A549 (cell line): ENCODE measurements at regions not wholly inside any gene's neighbourhood (a gene's known extent, or its start where the extent isn't known, plus 50 kb on each side); places are given as distances from the start of the nearest gene placed in this dataset.
"Not testable (repeated sequence)": the region's sequence is repeated elsewhere in the genome, so short reads cannot be mapped to it uniquely, and the experiment has no call there.

Experiments used
- ATAC-seq, 2 experiments: fragments of 200-7000 bp in 1 of 2; fragments of >200 bp in 1 of 2; cut with Nextera tagmentation in 1 of 2; cut with Tn5 transposase in 1 of 2; 3 replicates each; pipeline versions ENCODE4 v1.8.0 to v1.9.1; 2018 to 2020; ENCODE audit warnings: mild to moderate bottlenecking in 1 of 2, moderate library complexity in 1 of 2
- CTCF ChIA-PET: fragments of 300-600 bp; sonication (Branson Sonifier 250); formaldehyde crosslinking; extraction: SDS; loops from one replicate; lab custom pipeline; 2021; ENCODE audit warnings: antibody characterized with exemption, inconsistent platforms; lab: Yijun Ruan, JAX
- POLR2A ChIA-PET: fragments of 350-600 bp; formaldehyde crosslinking; extraction: SDS; loops from one replicate; lab custom pipeline; 2021; ENCODE audit warnings: antibody characterized with exemption, inconsistent platforms; lab: Yijun Ruan, JAX
- DNase-seq, 2 experiments: peaks; one replicate each; pipeline versions ENCODE4 v3.0.0 to v3.0.0-alpha.2; 2011 to 2016; ENCODE audit warnings: low read depth in 1 of 2, low spot score in 1 of 2
- FAIRE-seq: peaks from 2 replicates; lab custom pipeline; 2011; peaks lifted over from hg19 to GRCh38; lab: Jason Lieb, UNC
- H3K27ac ChIP-seq, 2 experiments: fragments of >200 bp; sonication (Bioruptor Twin); formaldehyde crosslinking; 3 replicates each; pipeline ENCODE4 v1.5.1; 2016 to 2017
- H3K4me1 ChIP-seq: fragments of >200 bp; sonication (Bioruptor Twin); formaldehyde crosslinking; 3 replicates; pipeline ENCODE4 v1.6.1; 2016
- H3K4me2 ChIP-seq: fragments of >200 bp; sonication (Bioruptor Twin); formaldehyde crosslinking; 3 replicates; pipeline ENCODE4 v1.6.1; 2016
- H3K4me3 ChIP-seq: fragments of >200 bp; sonication (Bioruptor Twin); formaldehyde crosslinking; 3 replicates; pipeline ENCODE4 v1.5.1; 2016
- H3K9me3 ChIP-seq: fragments of >200 bp; sonication (Bioruptor Twin); formaldehyde crosslinking; 3 replicates; pipeline ENCODE4 v1.6.1; 2016
- CBX2 ChIP-seq: fragments of 200-600 bp; sonication (generic); IDR thresholded peaks from 2 replicates; pipeline ENCODE4 v1.6.1; 2016; ENCODE audit warnings: low read depth, mild to moderate bottlenecking, borderline replicate concordance
- CHD2 ChIP-seq: fragments of 150-350 bp; IDR thresholded peaks from 2 replicates; pipeline ENCODE4 v1.6.1; 2014; ENCODE audit warnings: low read length; ENCODE audit not compliant: partially characterized antibody
- ESRRA ChIP-seq: fragments of 150-350 bp; IDR thresholded peaks from 2 replicates; pipeline ENCODE4 v1.6.1; 2014; ENCODE audit warnings: mild to moderate bottlenecking, low read length, borderline replicate concordance
- FOSL2 ChIP-seq, 2 experiments: fragments of 450-650 bp in 1 of 2; fragments of >200 bp in 1 of 2; sonication (Bioruptor Twin) in 1 of 2; formaldehyde crosslinking; IDR thresholded peaks; 2 replicates each; pipeline versions ENCODE4 v1.5.0 to v1.6.1; 2016 to 2020; ENCODE audit warnings: mild to moderate bottlenecking in 1 of 2, moderate library complexity in 1 of 2
- HDAC2 ChIP-seq: fragments of 200-600 bp; sonication (generic); IDR thresholded peaks from 2 replicates; pipeline ENCODE4 v1.6.1; 2016
- HOXB13 ChIP-seq: fragments of 250-450 bp; sonication (Bioruptor Pico); IDR thresholded peaks from 2 replicates; pipeline ENCODE4 v1.5.0; 2020; ENCODE audit warnings: low read depth, mild to moderate bottlenecking, moderate library complexity
- HOXB5 ChIP-seq: fragments of 250-450 bp; sonication (Bioruptor Pico); IDR thresholded peaks from 2 replicates; pipeline ENCODE4 v1.5.0; 2020; ENCODE audit warnings: mild to moderate bottlenecking, moderate library complexity
- JUN ChIP-seq, 2 experiments: fragments of >200 bp; sonication (Bioruptor Twin); formaldehyde crosslinking; IDR thresholded peaks; 2 replicates in 1 of 2; 3 replicates in 1 of 2; pipeline ENCODE4 v1.6.1; 2016 to 2017
- KDM1A ChIP-seq: fragments of 200-600 bp; sonication (generic); IDR thresholded peaks from 2 replicates; pipeline ENCODE4 v1.6.1; 2016; ENCODE audit warnings: low read depth, mild to moderate bottlenecking
- KDM5A ChIP-seq: fragments of 200-600 bp; sonication (generic); IDR thresholded peaks from 2 replicates; pipeline ENCODE4 v1.6.1; 2016; ENCODE audit warnings: antibody characterized with exemption, mild to moderate bottlenecking
- MAZ ChIP-seq: fragments of 150-350 bp; IDR thresholded peaks from 2 replicates; pipeline ENCODE4 v1.6.1; 2014; ENCODE audit warnings: antibody characterized with exemption, low read depth, low read length, borderline replicate concordance
- NPAS2 ChIP-seq: fragments of 250-450 bp; sonication (Bioruptor Pico); IDR thresholded peaks from 2 replicates; pipeline ENCODE4 v1.8.0; 2022; ENCODE audit warnings: mild to moderate bottlenecking, moderate library complexity, borderline replicate concordance
- NR3C1 ChIP-seq: fragments of >200 bp; sonication (Bioruptor Twin); formaldehyde crosslinking; IDR thresholded peaks from 3 replicates; pipeline ENCODE4 v1.6.1; 2017
- POLR2A ChIP-seq: IDR thresholded peaks from 2 replicates; pipeline ENCODE4 v1.6.1; 2012; ENCODE audit warnings: mild to moderate bottlenecking, low read length
- RARB ChIP-seq: fragments of 250-450 bp; sonication (Bioruptor Pico); IDR thresholded peaks from 2 replicates; pipeline ENCODE4 v1.8.0; 2021; ENCODE audit warnings: mild to moderate bottlenecking, moderate library complexity
- RFX5 ChIP-seq: fragments of 450-650 bp; IDR thresholded peaks from 2 replicates; pipeline ENCODE4 v1.7.1; 2014; ENCODE audit warnings: antibody characterized with exemption, mild to moderate bottlenecking, moderate library complexity
- SMC3 ChIP-seq: fragments of >200 bp; sonication (Bioruptor Twin); formaldehyde crosslinking; IDR thresholded peaks from 3 replicates; pipeline ENCODE4 v1.6.1; 2018; ENCODE audit warnings: inconsistent platforms
- ZC3H11A ChIP-seq: fragments of 450-650 bp; IDR thresholded peaks from 2 replicates; pipeline ENCODE4 v1.6.1; 2014; ENCODE audit warnings: antibody characterized with exemption, mild to moderate bottlenecking
- ZSCAN20 ChIP-seq: fragments of 250-450 bp; sonication (Bioruptor Pico); IDR thresholded peaks from 2 replicates; pipeline ENCODE4 v1.8.0; 2022; ENCODE audit warnings: mild to moderate bottlenecking, moderate library complexity
- WGBS: methylation state at CpG from one replicate; pipeline ENCODE4 v1.1.6; 2017; ENCODE audit errors: missing lambda C conversion rate; 5-methylcytosine and 5-hydroxymethylcytosine counted together
- TF ChIP-seq, protein P1 (sequence below): fragments of 150-350 bp; IDR thresholded peaks from 2 replicates; pipeline ENCODE4 v1.6.1; 2014; ENCODE audit warnings: low read depth, mild to moderate bottlenecking, low read length
- TF ChIP-seq, protein P2 (sequence below): fragments of >200 bp; sonication (Bioruptor Twin); formaldehyde crosslinking; IDR thresholded peaks from 3 replicates; pipeline ENCODE4 v1.5.1; 2016
- TF ChIP-seq, protein P3 (sequence below): IDR thresholded peaks from 2 replicates; pipeline ENCODE4 v1.6.1; 2012; ENCODE audit warnings: low read depth, borderline replicate concordance
- TF ChIP-seq, protein P4 (sequence below): fragments of 250-450 bp; sonication (Bioruptor Pico); IDR thresholded peaks from 2 replicates; pipeline ENCODE4 v1.5.0; 2021; ENCODE audit warnings: mild to moderate bottlenecking, moderate library complexity, borderline replicate concordance
- TF ChIP-seq, protein P5 (sequence below): IDR thresholded peaks from 2 replicates; pipeline ENCODE4 v1.6.1; 2012
- TF ChIP-seq, protein P6 (sequence below): fragments of >200 bp; sonication (Bioruptor Twin); formaldehyde crosslinking; IDR thresholded peaks from 2 replicates; pipeline ENCODE4 v1.6.1; 2016

DNA sequence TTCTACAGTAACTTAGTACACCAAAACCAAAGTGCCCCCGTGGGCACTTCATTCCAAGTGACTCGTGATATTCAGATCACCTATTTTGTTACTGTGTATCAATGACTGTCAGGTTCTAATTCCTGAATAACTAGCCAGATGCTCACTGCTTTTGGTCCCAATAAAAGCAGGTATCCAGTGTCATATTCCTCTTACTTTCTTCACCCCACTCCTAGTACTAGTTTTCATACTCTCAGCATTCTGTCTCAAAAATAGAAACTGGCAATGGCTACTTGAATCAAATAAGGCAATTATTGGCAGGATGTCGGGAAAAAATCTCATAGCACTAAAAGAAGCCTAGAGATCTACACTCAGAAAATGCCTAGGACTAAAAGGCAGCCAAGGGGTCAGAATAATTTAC is 84.6 kb downstream of the ZNF467 start:
- no peak for FAIRE-seq

DNA sequence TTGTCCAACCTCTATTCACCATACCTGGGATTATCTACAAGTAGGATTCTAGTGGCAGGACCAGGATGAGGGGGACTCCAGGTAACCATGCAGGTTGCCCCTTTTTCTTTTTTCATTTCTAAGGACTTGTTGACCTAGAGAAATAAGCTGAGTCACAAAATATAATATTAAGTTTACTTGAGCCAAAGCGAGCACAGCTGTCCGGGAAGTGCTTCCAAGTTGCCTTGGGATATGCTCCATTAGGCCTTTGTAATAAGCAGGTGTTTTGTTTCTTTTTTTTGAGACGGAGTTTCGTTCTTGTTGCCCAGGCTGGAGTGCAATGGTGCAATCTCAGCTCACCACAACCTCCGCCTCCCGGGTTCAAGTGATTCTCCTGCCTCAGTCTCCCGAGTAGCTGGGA is 85.6 kb downstream of the ZNF467 start:
- H3K4me3 ChIP-seq, DNase-seq, H3K27ac ChIP-seq, FAIRE-seq, H3K4me1 ChIP-seq, ATAC-seq, H3K4me2 ChIP-seq, POLR2A ChIA-PET: not testable (repeated sequence)
- CTCF ChIA-PET = interaction anchor here (1.1 to 5.1 kb wide), 2 partner anchors 26 to 63 kb away, joined by 4 to 27 read pairs; no protein-coding TSS in a partner anchor
- H3K9me3 ChIP-seq = peaks cover 13% of the 10 kb centered on the region; the same call in 2 of the 3 replicates
- 71% methylated on average over 7 of the region's 7 CpGs for WGBS

More for the DNA sequence above, 84.6 kb downstream of the ZNF467 start:
- ATAC-seq (no peak), DNase-seq (no peak)
- Histone ChIP-seq H3K9me3 (peaks cover 13% of the 10 kb centered on the region; the same call in 2 of the 3 replicates), H3K4me3 (no peak overlapping the region), H3K27ac (no peak overlapping the region), H3K4me2 (no peak overlapping the region), H3K4me1 (peaks cover 6% of the 10 kb centered on the region; the same call in 2 of the 3 replicates)
- no peak for TF ChIP-seq HOXB5
- TF ChIP-seq FOSL2 (IDR thresholded peaks at IDR 0.05) = no peak
- TF ChIP-seq FOSL2 (CRISPR knock-in tag; IDR thresholded peaks at IDR 0.05) = no peak
- TF ChIP-seq CBX2 = no peak
- no peak for TF ChIP-seq HDAC2
- TF ChIP-seq, protein P1, sequence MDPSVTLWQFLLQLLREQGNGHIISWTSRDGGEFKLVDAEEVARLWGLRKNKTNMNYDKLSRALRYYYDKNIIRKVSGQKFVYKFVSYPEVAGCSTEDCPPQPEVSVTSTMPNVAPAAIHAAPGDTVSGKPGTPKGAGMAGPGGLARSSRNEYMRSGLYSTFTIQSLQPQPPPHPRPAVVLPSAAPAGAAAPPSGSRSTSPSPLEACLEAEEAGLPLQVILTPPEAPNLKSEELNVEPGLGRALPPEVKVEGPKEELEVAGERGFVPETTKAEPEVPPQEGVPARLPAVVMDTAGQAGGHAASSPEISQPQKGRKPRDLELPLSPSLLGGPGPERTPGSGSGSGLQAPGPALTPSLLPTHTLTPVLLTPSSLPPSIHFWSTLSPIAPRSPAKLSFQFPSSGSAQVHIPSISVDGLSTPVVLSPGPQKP = no peak
- CTCF ChIA-PET = interaction anchor here (1.0 kb wide), 1 partner anchor 21 kb away, joined by 3 read pairs; no protein-coding TSS in a partner anchor
- WGBS = 46% methylated on average over 3 of the region's 3 CpGs
- POLR2A ChIA-PET = no interaction called here

DNA sequence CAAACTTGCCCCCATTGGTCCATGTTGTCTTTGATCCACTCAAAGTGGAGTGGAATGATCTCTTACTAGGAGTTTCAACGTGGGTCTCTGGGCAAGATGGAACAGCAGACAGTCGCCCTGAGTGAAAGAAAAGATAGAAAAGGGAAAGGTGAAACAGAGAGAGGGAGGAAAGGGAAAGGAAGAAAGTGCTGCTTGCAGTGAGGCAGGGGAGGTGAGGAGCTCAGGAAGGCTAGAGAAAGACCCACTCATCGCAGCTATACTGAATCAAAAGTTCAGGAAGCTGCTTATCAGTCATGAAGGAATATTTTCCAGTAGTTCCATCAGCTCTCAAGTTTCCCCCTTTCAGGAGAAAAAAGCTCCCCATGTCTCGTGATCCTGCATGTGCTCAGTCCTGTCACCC is 86.9 kb downstream of the ZNF467 start:
- H3K9me3 ChIP-seq = peaks cover 13% of the 10 kb centered on the region; the same call in 2 of the 3 replicates
- FAIRE-seq = no peak
- no peak for ATAC-seq
- POLR2A ChIA-PET = no interaction called here
- 28% methylated on average over 4 of the region's 4 CpGs for WGBS
- H3K4me1 ChIP-seq = peaks cover 6% of the 10 kb centered on the region; the same call in 2 of the 3 replicates
- no peak overlapping the region for H3K4me3 ChIP-seq
- no peak for DNase-seq
- CTCF ChIA-PET = interaction anchor here (0.8 to 5.1 kb wide), 5 partner anchors 16 to 67 kb away, joined by 3 to 27 read pairs (median 8); no protein-coding TSS in a partner anchor
- no peak overlapping the region for H3K27ac ChIP-seq
- H3K4me2 ChIP-seq = no peak overlapping the region
- TF ChIP-seq CHD2 = no peak
- TF ChIP-seq MAZ = no peak
- TF ChIP-seq ESRRA = no peak
- no peak for TF ChIP-seq HOXB13 (CRISPR knock-in tag)
- TF ChIP-seq NPAS2 (CRISPR knock-in tag) = no peak

DNA sequence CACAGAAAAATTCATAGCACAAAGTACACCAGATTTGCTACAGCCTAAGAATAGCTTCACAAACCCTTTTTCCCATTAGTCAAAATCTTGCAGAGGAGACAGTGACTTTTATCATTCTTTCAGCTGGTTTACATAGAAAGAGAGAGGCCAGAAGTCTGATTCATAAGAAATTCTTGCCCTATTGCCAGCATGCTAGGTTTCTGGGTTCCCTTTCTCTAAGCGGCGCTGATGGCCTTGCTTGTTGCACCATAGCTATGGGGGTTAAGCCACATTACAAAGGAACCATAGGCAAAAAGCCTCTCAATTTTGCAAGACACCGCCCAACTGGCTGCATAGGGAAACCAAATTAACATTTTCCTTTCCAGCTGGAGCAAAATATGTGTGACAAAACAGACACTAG is 87.4 kb downstream of the ZNF467 start:
- Histone ChIP-seq H3K9me3 (peaks cover 15% of the 10 kb centered on the region; the same call in 2 of the 3 replicates), H3K4me2 (no peak overlapping the region)
- 53% methylated on average over 3 of the region's 3 CpGs for WGBS
- TF ChIP-seq KDM1A = no peak
- TF ChIP-seq JUN (IDR thresholded peaks at IDR 0.05) = no peak
- TF ChIP-seq, protein P2, sequence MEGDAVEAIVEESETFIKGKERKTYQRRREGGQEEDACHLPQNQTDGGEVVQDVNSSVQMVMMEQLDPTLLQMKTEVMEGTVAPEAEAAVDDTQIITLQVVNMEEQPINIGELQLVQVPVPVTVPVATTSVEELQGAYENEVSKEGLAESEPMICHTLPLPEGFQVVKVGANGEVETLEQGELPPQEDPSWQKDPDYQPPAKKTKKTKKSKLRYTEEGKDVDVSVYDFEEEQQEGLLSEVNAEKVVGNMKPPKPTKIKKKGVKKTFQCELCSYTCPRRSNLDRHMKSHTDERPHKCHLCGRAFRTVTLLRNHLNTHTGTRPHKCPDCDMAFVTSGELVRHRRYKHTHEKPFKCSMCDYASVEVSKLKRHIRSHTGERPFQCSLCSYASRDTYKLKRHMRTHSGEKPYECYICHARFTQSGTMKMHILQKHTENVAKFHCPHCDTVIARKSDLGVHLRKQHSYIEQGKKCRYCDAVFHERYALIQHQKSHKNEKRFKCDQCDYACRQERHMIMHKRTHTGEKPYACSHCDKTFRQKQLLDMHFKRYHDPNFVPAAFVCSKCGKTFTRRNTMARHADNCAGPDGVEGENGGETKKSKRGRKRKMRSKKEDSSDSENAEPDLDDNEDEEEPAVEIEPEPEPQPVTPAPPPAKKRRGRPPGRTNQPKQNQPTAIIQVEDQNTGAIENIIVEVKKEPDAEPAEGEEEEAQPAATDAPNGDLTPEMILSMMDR = no peak
- TF ChIP-seq, protein P3, sequence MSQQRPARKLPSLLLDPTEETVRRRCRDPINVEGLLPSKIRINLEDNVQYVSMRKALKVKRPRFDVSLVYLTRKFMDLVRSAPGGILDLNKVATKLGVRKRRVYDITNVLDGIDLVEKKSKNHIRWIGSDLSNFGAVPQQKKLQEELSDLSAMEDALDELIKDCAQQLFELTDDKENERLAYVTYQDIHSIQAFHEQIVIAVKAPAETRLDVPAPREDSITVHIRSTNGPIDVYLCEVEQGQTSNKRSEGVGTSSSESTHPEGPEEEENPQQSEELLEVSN = no peak
- no peak for TF ChIP-seq CHD2
- no peak for TF ChIP-seq HOXB5
- TF ChIP-seq, protein P4, sequence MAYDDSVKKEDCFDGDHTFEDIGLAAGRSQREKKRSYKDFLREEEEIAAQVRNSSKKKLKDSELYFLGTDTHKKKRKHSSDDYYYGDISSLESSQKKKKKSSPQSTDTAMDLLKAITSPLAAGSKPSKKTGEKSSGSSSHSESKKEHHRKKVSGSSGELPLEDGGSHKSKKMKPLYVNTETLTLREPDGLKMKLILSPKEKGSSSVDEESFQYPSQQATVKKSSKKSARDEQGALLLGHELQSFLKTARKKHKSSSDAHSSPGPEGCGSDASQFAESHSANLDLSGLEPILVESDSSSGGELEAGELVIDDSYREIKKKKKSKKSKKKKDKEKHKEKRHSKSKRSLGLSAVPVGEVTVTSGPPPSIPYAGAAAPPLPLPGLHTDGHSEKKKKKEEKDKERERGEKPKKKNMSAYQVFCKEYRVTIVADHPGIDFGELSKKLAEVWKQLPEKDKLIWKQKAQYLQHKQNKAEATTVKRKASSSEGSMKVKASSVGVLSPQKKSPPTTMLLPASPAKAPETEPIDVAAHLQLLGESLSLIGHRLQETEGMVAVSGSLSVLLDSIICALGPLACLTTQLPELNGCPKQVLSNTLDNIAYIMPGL = no peak
- no peak for TF ChIP-seq RARB (CRISPR knock-in tag)
- TF ChIP-seq, protein P5, sequence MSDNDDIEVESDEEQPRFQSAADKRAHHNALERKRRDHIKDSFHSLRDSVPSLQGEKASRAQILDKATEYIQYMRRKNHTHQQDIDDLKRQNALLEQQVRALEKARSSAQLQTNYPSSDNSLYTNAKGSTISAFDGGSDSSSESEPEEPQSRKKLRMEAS = no peak
- no peak for TF ChIP-seq NR3C1
- no peak for TF ChIP-seq CBX2
- TF ChIP-seq KDM5A = no peak
- no peak for TF ChIP-seq SMC3
- TF ChIP-seq, protein P6, sequence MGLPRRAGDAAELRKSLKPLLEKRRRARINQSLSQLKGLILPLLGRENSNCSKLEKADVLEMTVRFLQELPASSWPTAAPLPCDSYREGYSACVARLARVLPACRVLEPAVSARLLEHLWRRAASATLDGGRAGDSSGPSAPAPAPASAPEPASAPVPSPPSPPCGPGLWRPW = no peak
- no peak for TF ChIP-seq ZSCAN20 (CRISPR knock-in tag)
- no peak for TF ChIP-seq ZC3H11A
- no peak for TF ChIP-seq POLR2A
- no peak for TF ChIP-seq MAZ
- TF ChIP-seq HOXB13 (CRISPR knock-in tag) = no peak
- no peak for TF ChIP-seq RFX5
- TF ChIP-seq, all 56 proteins: peak for 0
- peaks cover 6% of the 10 kb centered on the region; the same call in 2 of the 3 replicates for H3K4me1 ChIP-seq
- FAIRE-seq (no peak), ATAC-seq (no peak), DNase-seq (no peak)
- H3K27ac ChIP-seq = no peak overlapping the region
- no peak overlapping the region for H3K4me3 ChIP-seq
- POLR2A ChIA-PET = no interaction called here
- CTCF ChIA-PET = interaction anchor here (0.6 to 5.1 kb wide), 7 partner anchors 15 to 67 kb away, joined by 3 to 27 read pairs (median 4); no protein-coding TSS in a partner anchor
